ENCODE measurements at regions not wholly inside any gene's neighbourhood (a gene's known extent, or its start where the extent isn't known, plus 50 kb on each side); places are given as distances from the start of the nearest gene placed in this dataset.

- H3K4me3 Mint-ChIP-seq, result no peak overlapping the region
- no peaks in the 10 kb centered on the region for H3K27me3 ChIP-seq (ENCODE audit: insufficient read depth)
Observed at GRCh38 chr13:80649274-80649673, 308.3 kb upstream of the SPRY2 start.

GRCh38 chr13:80642641-80643040 is 301.7 kb upstream of the SPRY2 start:
- Mint-ChIP-seq H3K9me3 (no peaks in the 10 kb centered on the region), H3K4me3 (no peak overlapping the region), H3K36me3 (ENCODE audit: low read depth) (no peaks in the 10 kb centered on the region), H3K27me3 (ENCODE audit: insufficient read depth, low read depth, poor library complexity) (no peaks in the 10 kb centered on the region), H3K27ac (no peak overlapping the region), H3K4me1 (no peaks in the 10 kb centered on the region)
- H3K4me1 ChIP-seq (ENCODE audit: insufficient read depth), result no peaks in the 10 kb centered on the region
- DNase-seq (ENCODE audit: low spot score) (no peak), ATAC-seq (no peak)
- no peak overlapping the region for H2AFZ ChIP-seq
- no peaks in the 10 kb centered on the region for H3K36me3 ChIP-seq (ENCODE audit: insufficient read depth)
- H3K4me2 ChIP-seq, result no peak overlapping the region
- H3K27ac ChIP-seq (ENCODE audit: low read depth), result no peak overlapping the region
- no peaks in the 10 kb centered on the region for H3K79me2 ChIP-seq (replicated peaks; ENCODE audit: insufficient read depth)
- no peaks in the 10 kb centered on the region for H3K27me3 ChIP-seq (ENCODE audit: insufficient read depth)
- H3K9me2 ChIP-seq (ENCODE audit: insufficient read depth), result no peaks in the 10 kb centered on the region
- no peaks in the 10 kb centered on the region for H3F3A ChIP-seq (replicated peaks; ENCODE audit: low read depth)
- no peak overlapping the region for H3K4me3 ChIP-seq
- no peaks in the 10 kb centered on the region for H4K20me1 ChIP-seq (replicated peaks; ENCODE audit: insufficient read depth)
- TF ChIP-seq EZH2 (IDR thresholded peaks at IDR 0.05; ENCODE audit: low read depth, unreplicated experiment), result no peak
- TF ChIP-seq ZNF331 (CRISPR knock-in tag; IDR thresholded peaks at IDR 0.05; ENCODE audit: low read depth), result no peak
- TF ChIP-seq STAT1 (IDR thresholded peaks at IDR 0.05; ENCODE audit: unreplicated experiment), result no peak
- TF ChIP-seq POLR2AphosphoS5 (IDR thresholded peaks at IDR 0.05; ENCODE audit: low read depth), result no peak
- no peak for TF ChIP-seq ETS1 (IDR thresholded peaks at IDR 0.05)
- no peak for TF ChIP-seq ZNF114 (CRISPR knock-in tag; IDR thresholded peaks at IDR 0.05)
- TF ChIP-seq JUNB (IDR thresholded peaks at IDR 0.05; ENCODE audit: unreplicated experiment), result no peak
- no peak for TF ChIP-seq CTCF (conservative IDR thresholded peaks at IDR 0.05; ENCODE audit: low read depth in 2 of 2)
- TF ChIP-seq ZNF462 (CRISPR knock-in tag; IDR thresholded peaks at IDR 0.05), result no peak
- no peak for TF ChIP-seq EZH2phosphoT487 (IDR thresholded peaks at IDR 0.05; ENCODE audit: unreplicated experiment)

More at GRCh38 chr13:80649274-80649673, 308.3 kb upstream of the SPRY2 start:
- peaks cover 4% of the 10 kb centered on the region; the same call in 2 of the 3 replicates for H3K9me3 Mint-ChIP-seq
- no peaks in the 10 kb centered on the region for H3K4me1 Mint-ChIP-seq
- no peaks in the 10 kb centered on the region for H3K36me3 ChIP-seq (ENCODE audit: insufficient read depth)
- ATAC-seq (no peak), DNase-seq (ENCODE audit: low spot score) (no peak)
- H4K20me1 ChIP-seq (replicated peaks; ENCODE audit: insufficient read depth), result no peaks in the 10 kb centered on the region
- no peaks in the 10 kb centered on the region for H3F3A ChIP-seq (replicated peaks; ENCODE audit: low read depth)
- H3K4me2 ChIP-seq, result no peak overlapping the region
- no peaks in the 10 kb centered on the region for H3K9me2 ChIP-seq (ENCODE audit: insufficient read depth)
- H3K27ac ChIP-seq (ENCODE audit: low read depth), result no peak overlapping the region
- H3K27me3 Mint-ChIP-seq (ENCODE audit: insufficient read depth, low read depth, poor library complexity), result peaks cover 4% of the 10 kb centered on the region
- TF ChIP-seq ZNF114 (CRISPR knock-in tag; IDR thresholded peaks at IDR 0.05), result no peak
- TF ChIP-seq NANOG (IDR thresholded peaks at IDR 0.05; ENCODE audit: borderline replicate concordance), result no peak
- TF ChIP-seq ZNF331 (CRISPR knock-in tag; IDR thresholded peaks at IDR 0.05; ENCODE audit: low read depth), result no peak
- no peaks in the 10 kb centered on the region for H3K36me3 Mint-ChIP-seq (ENCODE audit: low read depth)
- no peak overlapping the region for H2AFZ ChIP-seq
- no peak overlapping the region for H3K4me3 ChIP-seq
- no peaks in the 10 kb centered on the region for H3K4me1 ChIP-seq (ENCODE audit: insufficient read depth)
- no peak overlapping the region for H3K27ac Mint-ChIP-seq
- no peaks in the 10 kb centered on the region for H3K79me2 ChIP-seq (replicated peaks; ENCODE audit: insufficient read depth)
